Right cardiac atrium (tissue), 5 donors: ENCODE measurements at regions not wholly inside any gene's neighbourhood (a gene's known extent, or its start where the extent isn't known, plus 50 kb on each side); places are given as distances from the start of the nearest gene placed in this dataset.
"Not testable (repeated sequence)": the region's sequence is repeated elsewhere in the genome, so short reads cannot be mapped to it uniquely, and the experiment has no call there.

Experiments used
- ATAC-seq, 2 donors: fragments of 200-7000 bp; cut with Tn5 transposase; one replicate each; pipeline versions ENCODE4 v1.8.0 to v1.9.1; 2020; ENCODE audit warnings: moderate library complexity in 2 of 2, mild to moderate bottlenecking in 1 of 2
- DNase-seq, 3 donors: peaks; one replicate each; pipeline ENCODE4 v3.0.0-alpha.2; 2020
- H3K27ac ChIP-seq: one replicate; pipeline ENCODE4 v1.5.1; 2013; ENCODE audit warnings: mild to moderate bottlenecking, low read length, control low read depth, moderate library complexity
- H3K27me3 ChIP-seq: one replicate; pipeline ENCODE4 v1.6.1; 2013; ENCODE audit not compliant: control insufficient read depth, insufficient read depth
- H3K4me1 ChIP-seq: one replicate; pipeline ENCODE4 v1.6.1; 2013; ENCODE audit warnings: low read length; ENCODE audit not compliant: control insufficient read depth, insufficient read depth
- H3K4me3 ChIP-seq: one replicate; pipeline ENCODE4 v1.5.1; 2013; ENCODE audit warnings: low read length, control low read depth
- H3K9me3 ChIP-seq: one replicate; pipeline ENCODE4 v1.6.1; 2013; ENCODE audit warnings: low read length; ENCODE audit not compliant: control insufficient read depth
- WGBS: extraction: QIAGEN DNeasy Blood & Tissue Kit; methylation state at CpG from one replicate; pipeline ENCODE4 v1.1.7; 2013; 5-methylcytosine and 5-hydroxymethylcytosine counted together
- intact Hi-C, 4 donors: fragments of 100-400 bp; cut with DNase I; formaldehyde crosslinking; loops; one replicate each; pipeline versions ENCODE4 v1.11.0 to v1.14.0; 2022 to 2023
- donor health status: healthy with polysubstance abuse.
- donor health status: DM: no; HTN: yes; CAD: no.
- donor health status: DM: no; HTN: no; CAD: no.
- donor health status: DM: no; HTN: yes; CAD: no; lungs with severe emphysema.
- donor health status: DM: yes; HTN: yes; CAD: no.

DNA sequence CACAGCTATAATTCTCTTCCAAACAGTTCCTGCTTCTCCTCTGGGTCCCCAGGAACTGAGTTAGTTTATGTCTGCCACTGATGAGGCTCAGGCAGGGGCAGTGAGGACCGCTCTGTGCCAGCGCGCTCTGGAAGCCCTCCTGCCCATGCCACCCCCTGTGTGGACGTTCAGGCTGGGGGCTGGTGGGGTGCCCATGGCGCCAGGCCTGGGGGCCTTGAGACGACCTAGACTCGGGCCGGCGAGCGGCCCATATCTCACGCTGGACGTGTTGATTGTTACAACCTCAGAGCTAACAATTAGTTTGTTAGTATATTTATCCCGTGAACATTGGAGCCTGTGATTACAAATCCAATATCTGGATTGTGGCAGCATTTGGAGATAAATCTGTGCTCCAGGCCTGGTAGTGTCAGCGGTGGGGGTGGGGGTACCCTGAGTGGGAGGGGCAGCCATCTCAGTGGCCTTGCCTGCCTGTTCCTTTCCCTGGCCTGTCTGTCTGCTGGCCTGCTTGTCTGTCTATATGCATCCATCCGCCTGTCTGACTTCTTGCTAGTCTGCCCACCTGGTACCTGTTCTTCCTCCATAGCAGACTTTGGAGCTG is 256.5 kb upstream of the MVB12B start:
- intact Hi-C loops: no loop called here
- no peak overlapping the region for H3K27ac ChIP-seq
- DNase-seq (no peak), ATAC-seq (no peak)
- H3K27me3 ChIP-seq: no peaks in the 10 kb centered on the region
- no peaks in the 10 kb centered on the region for H3K9me3 ChIP-seq
- no peaks in the 10 kb centered on the region for H3K4me1 ChIP-seq
- no peak overlapping the region for H3K4me3 ChIP-seq
- WGBS: 71% methylated on average over 15 of the region's 15 CpGs

- no peaks in the 10 kb centered on the region for H3K9me3 ChIP-seq
- no peaks in the 10 kb centered on the region for H3K27me3 ChIP-seq
- H3K4me3 ChIP-seq: no peak overlapping the region
- intact Hi-C loops: no loop called here
- no peak overlapping the region for H3K27ac ChIP-seq
- DNase-seq: no peak
- 72% methylated on average over 13 of the region's 13 CpGs for WGBS
- H3K4me1 ChIP-seq: no peaks in the 10 kb centered on the region
- no peak for ATAC-seq
Observed at GRCh38 chr9:126071076-126071750, 255.4 kb upstream of the MVB12B start.

DNA sequence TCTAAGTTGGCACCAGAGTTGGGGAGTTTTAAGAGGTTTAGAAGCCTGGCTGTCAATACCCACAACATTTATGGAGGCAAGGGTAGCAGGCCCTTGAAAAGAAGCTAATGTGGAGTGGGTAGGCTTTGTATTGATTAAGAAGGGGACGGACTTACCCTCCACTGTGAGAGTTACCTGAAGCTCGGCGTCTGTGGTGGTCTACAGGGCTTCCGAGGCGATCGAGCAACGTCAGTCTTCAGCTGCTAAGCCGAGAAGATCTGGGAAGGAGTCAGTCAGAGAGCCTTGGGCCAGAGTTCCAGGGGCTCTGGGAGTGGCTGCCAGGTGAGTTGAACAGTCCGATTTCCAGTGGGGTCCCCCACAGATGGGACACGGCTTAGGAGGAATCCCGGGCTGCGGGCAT is 249.0 kb upstream of the MVB12B start:
- intact Hi-C loops, H3K4me1 ChIP-seq, DNase-seq, H3K9me3 ChIP-seq, H3K27me3 ChIP-seq, H3K27ac ChIP-seq, ATAC-seq, H3K4me3 ChIP-seq: not testable (repeated sequence)
- WGBS: 89% methylated on average over 12 of the region's 12 CpGs

DNA sequence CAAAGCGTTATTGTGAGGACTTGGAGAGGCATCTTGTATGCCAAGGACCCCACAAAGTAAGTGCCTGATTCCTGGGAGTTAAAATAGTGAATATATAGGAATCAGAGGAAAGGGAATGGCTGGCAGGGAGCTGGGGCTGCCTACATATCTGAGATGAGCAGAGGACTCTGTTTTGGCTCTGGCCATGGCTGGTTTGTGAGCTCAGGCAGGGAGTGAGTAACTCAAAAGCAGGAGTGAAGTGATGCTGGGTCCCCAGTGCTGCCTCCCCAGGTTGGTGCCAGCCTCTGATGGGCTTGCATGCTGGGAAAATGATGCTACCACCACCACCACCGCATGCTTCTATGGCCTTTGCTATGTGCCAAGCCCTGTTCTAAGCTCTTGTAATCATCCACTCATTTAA is 246.0 kb upstream of the MVB12B start:
- no peak for DNase-seq
- intact Hi-C loops: no loop called here
- 52% methylated on average over 2 of the region's 2 CpGs for WGBS
- H3K9me3 ChIP-seq: no peaks in the 10 kb centered on the region
- H3K4me3 ChIP-seq: no peak overlapping the region
- no peak for ATAC-seq
- H3K4me1 ChIP-seq: no peaks in the 10 kb centered on the region
- no peak overlapping the region for H3K27ac ChIP-seq
- no peaks in the 10 kb centered on the region for H3K27me3 ChIP-seq

GRCh38 chr9:126081746-126082145 is 244.9 kb upstream of the MVB12B start:
- Histone ChIP-seq H3K4me1 (no peaks in the 10 kb centered on the region), H3K4me3 (no peak overlapping the region), H3K27me3 (no peaks in the 10 kb centered on the region), H3K9me3 (no peaks in the 10 kb centered on the region), H3K27ac (no peak overlapping the region)
- ATAC-seq (no peak), DNase-seq (no peak)
- intact Hi-C loops: no loop called here
- 70% methylated on average over 4 of the region's 4 CpGs for WGBS

DNA sequence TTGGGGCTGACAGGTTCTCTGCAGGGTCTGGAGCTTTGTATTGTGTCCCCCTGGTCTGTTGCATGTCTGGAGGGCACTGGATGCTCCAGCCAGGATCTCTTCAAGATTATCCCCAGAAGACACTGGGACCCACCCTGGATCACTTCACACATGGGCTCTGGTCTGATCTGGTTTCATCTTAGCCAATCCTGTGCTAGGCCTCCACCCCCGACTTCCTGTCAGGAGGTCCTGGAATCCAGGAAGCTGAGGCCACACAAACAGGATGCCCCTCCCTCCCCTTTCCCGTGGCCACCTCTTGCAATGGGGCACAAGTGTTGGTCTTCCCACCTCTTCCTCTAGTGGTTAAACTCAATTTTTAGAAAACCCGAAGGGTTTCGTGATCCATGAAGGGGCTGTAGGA is 242.6 kb upstream of the MVB12B start:
- 66% methylated on average over 4 of the region's 4 CpGs for WGBS
- DNase-seq: no peak
- no peaks in the 10 kb centered on the region for H3K4me1 ChIP-seq
- H3K4me3 ChIP-seq: no peak overlapping the region
- no peak for ATAC-seq
- intact Hi-C loops: no loop called here
- no peak overlapping the region for H3K27ac ChIP-seq
- H3K27me3 ChIP-seq: no peaks in the 10 kb centered on the region
- H3K9me3 ChIP-seq: no peaks in the 10 kb centered on the region

DNA sequence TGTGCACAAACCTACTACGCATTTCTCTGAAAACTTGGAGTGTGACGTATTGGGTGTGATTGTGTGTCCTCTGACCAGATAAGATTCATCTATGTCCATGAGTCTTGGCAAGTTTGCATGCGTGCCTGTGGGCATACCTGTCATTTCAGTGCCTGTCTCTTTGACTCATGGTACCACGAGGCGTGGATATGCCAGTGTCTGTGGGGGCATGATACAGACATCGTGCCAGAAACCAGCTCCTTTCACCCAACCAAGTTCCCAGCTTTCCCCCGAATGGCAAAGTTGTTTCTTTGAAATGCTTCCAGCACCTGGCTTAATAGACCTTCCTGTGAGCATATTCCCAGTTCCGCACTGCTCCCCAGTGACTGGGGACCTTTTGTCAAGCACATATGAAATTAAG is 241.9 kb upstream of the MVB12B start:
- H3K9me3 ChIP-seq: no peaks in the 10 kb centered on the region
- no peak for DNase-seq
- no peak overlapping the region for H3K27ac ChIP-seq
- no peaks in the 10 kb centered on the region for H3K4me1 ChIP-seq
- no peak for ATAC-seq
- intact Hi-C loops: no loop called here
- no peaks in the 10 kb centered on the region for H3K27me3 ChIP-seq
- H3K4me3 ChIP-seq: no peak overlapping the region
- 83% methylated on average over 8 of the region's 8 CpGs for WGBS

DNA sequence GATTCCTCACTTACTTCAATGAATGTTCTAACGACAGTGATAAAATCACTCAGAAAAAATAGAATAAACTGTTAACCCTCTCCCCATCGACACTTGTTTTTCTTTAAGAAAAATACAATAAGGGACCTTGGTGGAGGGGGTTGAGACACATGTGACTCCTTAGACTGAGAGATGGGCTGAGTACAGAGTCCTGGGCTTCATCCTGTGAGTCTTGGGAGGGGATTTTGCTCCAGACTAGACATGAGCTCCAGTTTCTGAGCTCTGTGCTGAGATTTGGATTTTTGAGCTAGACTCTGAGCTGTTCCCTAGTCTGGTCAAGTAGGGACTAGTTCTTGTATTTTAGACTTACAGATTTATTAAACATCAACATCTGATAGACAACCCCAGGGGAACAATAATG is 241.5 kb upstream of the MVB12B start:
- no peak for ATAC-seq
- intact Hi-C loops: no loop called here

DNA sequence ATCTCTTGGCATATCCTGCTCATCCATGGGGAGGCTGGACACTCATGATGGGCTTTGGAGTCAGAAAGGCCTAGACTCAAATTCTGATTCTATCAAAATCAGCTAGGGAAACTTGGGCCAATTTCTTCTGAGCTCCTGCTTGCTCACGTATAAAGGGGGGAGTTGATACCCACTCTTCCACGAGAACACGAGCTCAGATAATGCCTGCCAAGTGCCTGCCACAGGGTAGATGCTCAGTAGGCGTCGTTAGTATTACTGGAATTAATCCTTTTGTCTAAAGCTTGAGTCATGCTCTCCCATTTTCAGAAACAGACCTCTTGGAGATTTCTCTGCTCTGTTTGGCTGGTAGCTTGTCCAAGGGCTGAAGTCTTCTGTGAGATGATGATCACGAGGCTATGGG is 238.3 kb upstream of the MVB12B start:
- DNase-seq (no peak), ATAC-seq (no peak)
- H3K27ac ChIP-seq: no peak overlapping the region
- H3K27me3 ChIP-seq: no peaks in the 10 kb centered on the region
- H3K4me3 ChIP-seq: no peak overlapping the region
- 65% methylated on average over 6 of the region's 6 CpGs for WGBS
- no peaks in the 10 kb centered on the region for H3K9me3 ChIP-seq
- intact Hi-C loops: no loop called here
- H3K4me1 ChIP-seq: no peaks in the 10 kb centered on the region

More for the DNA sequence above, 241.5 kb upstream of the MVB12B start:
- DNase-seq: no peak
- no peaks in the 10 kb centered on the region for H3K27me3 ChIP-seq
- no peak overlapping the region for H3K27ac ChIP-seq
- H3K4me3 ChIP-seq: no peak overlapping the region
- H3K4me1 ChIP-seq: no peaks in the 10 kb centered on the region
- 73% methylated on average over 2 of the region's 2 CpGs for WGBS
- H3K9me3 ChIP-seq: no peaks in the 10 kb centered on the region

DNA sequence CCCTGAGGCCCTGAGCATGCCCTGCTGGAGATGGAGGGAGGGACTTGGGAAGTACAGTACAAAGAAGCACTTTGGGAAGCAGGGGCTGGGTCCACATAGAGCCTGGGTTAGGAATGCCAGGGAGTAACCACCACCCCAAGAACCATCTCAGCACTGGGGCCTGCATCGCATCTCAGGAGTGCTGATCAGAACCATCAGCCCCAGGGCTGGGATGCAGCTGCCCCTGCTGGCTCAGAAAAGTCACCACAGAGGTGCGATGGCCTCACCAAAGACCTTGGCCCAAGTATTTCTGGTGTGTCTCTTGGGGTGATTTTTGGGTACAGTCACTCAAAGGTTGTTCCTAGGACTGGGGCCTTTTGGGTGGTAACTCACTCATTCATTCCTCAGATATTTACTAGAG is 236.8 kb upstream of the MVB12B start:
- 73% methylated on average over 2 of the region's 2 CpGs for WGBS
- ATAC-seq (no peak), DNase-seq (no peak)
- Histone ChIP-seq H3K9me3 (no peaks in the 10 kb centered on the region), H3K4me1 (no peaks in the 10 kb centered on the region), H3K4me3 (no peak overlapping the region), H3K27me3 (no peaks in the 10 kb centered on the region), H3K27ac (no peak overlapping the region)
- intact Hi-C loops: no loop called here

DNA sequence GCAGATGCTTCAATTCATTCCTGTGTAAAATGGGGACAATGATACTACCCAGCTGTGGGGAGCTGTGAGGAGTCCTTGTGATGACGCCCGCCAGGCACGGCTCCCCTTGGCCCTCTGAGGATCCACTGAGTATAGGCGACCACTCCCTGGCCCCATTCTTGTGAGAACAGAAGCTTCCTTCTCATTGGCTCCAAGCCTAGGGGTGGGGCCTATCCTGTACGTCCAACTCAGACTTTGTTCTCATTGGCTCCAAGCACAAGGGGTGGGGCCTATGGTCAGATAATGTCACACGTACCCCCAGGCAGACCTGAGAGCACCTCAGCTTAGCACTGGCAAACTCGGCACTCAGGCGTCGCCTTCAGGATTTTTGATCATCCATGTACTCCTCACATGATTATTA is 232.9 kb upstream of the MVB12B start:
- Histone ChIP-seq H3K9me3 (no peaks in the 10 kb centered on the region), H3K27ac (no peak overlapping the region), H3K4me1 (no peaks in the 10 kb centered on the region), H3K27me3 (no peaks in the 10 kb centered on the region), H3K4me3 (no peak overlapping the region)
- intact Hi-C loops: no loop called here
- WGBS: 65% methylated on average over 9 of the region's 9 CpGs
- DNase-seq (no peak), ATAC-seq (no peak)
